Activated naive CD4-positive, alpha-beta T cell treated with Interleukin-2 at 50 U/mL for 16 hours (primary cell): ENCODE measurements at regions not wholly inside any gene's neighbourhood (a gene's known extent, or its start where the extent isn't known, plus 50 kb on each side); places are given as distances from the start of the nearest gene placed in this dataset.

Experiments used
- DNase-seq: peaks from one replicate; pipeline ENCODE4 v3.0.0-alpha.2; 2020

- no peak for DNase-seq
Observed at GRCh38 chr7:35437619-35438275, 183.8 kb upstream of the TBX20 start.

- no peak for DNase-seq
Observed at GRCh38 chr7:35436452-35436851, 182.6 kb upstream of the TBX20 start.

GRCh38 chr7:35430547-35431153 lies 176.8 kb upstream of the TBX20 start:
- DNase-seq, result no peak

- DNase-seq, result peak; percentile 57
Observed at GRCh38 chr7:35424869-35425495, 171.1 kb upstream of the TBX20 start.

GRCh38 chr7:35424440-35424839 lies 170.5 kb upstream of the TBX20 start:
- no peak for DNase-seq

- DNase-seq, result no peak
Observed at GRCh38 chr7:35422715-35423114, 168.8 kb upstream of the TBX20 start.

- DNase-seq, result no peak
Observed at GRCh38 chr7:35420656-35421055, 166.8 kb upstream of the TBX20 start.

- DNase-seq, result no peak
Observed at GRCh38 chr7:35419391-35419755, 165.5 kb upstream of the TBX20 start.

GRCh38 chr7:35418716-35419390 lies 165.0 kb upstream of the TBX20 start:
- no peak for DNase-seq

- no peak for DNase-seq
Observed at GRCh38 chr7:35416568-35416967, 162.7 kb upstream of the TBX20 start.

GRCh38 chr7:35415411-35415822 lies 161.5 kb upstream of the TBX20 start:
- DNase-seq, result no peak

- no peak for DNase-seq
Observed at GRCh38 chr7:35411331-35411730, 157.4 kb upstream of the TBX20 start.

GRCh38 chr7:35405461-35405860 lies 151.6 kb upstream of the TBX20 start:
- DNase-seq, result no peak

GRCh38 chr7:35401217-35401879 lies 147.4 kb upstream of the TBX20 start:
- DNase-seq, result no peak

GRCh38 chr7:35399840-35400239 lies 145.9 kb upstream of the TBX20 start:
- no peak for DNase-seq

- no peak for DNase-seq
Observed at GRCh38 chr7:35399216-35399615, 145.3 kb upstream of the TBX20 start.

- no peak for DNase-seq
Observed at GRCh38 chr7:35398518-35398917, 144.6 kb upstream of the TBX20 start.

- DNase-seq, result no peak
Observed at GRCh38 chr7:35390146-35390545, 136.2 kb upstream of the TBX20 start.

- DNase-seq, result no peak
Observed at GRCh38 chr7:35389636-35390035, 135.7 kb upstream of the TBX20 start.

- no peak for DNase-seq
Observed at GRCh38 chr7:35386816-35387706, 133.2 kb upstream of the TBX20 start.

GRCh38 chr7:35386082-35386815 lies 132.3 kb upstream of the TBX20 start:
- DNase-seq, result no peak
